ENCODE measurements at regions not wholly inside any gene's neighbourhood (a gene's known extent, or its start where the extent isn't known, plus 50 kb on each side); places are given as distances from the start of the nearest gene placed in this dataset.

GRCh38 chr3:21839176-21839575 is 88.2 kb upstream of the ZNF385D start:
- peaks cover 0 to 2% of the 10 kb centered on the region in 2 experiments for H4K20me1 ChIP-seq (replicated peaks in 1 of 2; ENCODE audit: control insufficient read depth in 1 of 2, insufficient read depth in 2 of 2, low read length in 2 of 2)
- no peaks in the 10 kb centered on the region for H3K79me2 ChIP-seq (ENCODE audit: control insufficient read depth in 1 of 2, insufficient read depth in 2 of 2, low read length in 2 of 2)
- no peak overlapping the region for H2BK120ac ChIP-seq (replicated peaks; ENCODE audit: low read depth, low read length)
- DNase-seq (ENCODE audit: low read depth in 1 of 2, low spot score in 2 of 2) (no peak), FAIRE-seq (no peak)
- H2BK12ac ChIP-seq (ENCODE audit: low read depth, low read length), result no peak overlapping the region
- TF ChIP-seq GABPA (IDR thresholded peaks at IDR 0.05; ENCODE audit: borderline replicate concordance, insufficient read depth, low read length), result no peak
- no peak for TF ChIP-seq TEAD4 (IDR thresholded peaks at IDR 0.05; ENCODE audit: low read depth, low read length)
- TF ChIP-seq TAF1 (IDR thresholded peaks at IDR 0.05; ENCODE audit: low read depth, low read length), result no peak
- TF ChIP-seq SRF (IDR thresholded peaks at IDR 0.05; ENCODE audit: low read depth, low read length), result no peak
- TF ChIP-seq JUND (IDR thresholded peaks at IDR 0.05; ENCODE audit: low read length), result no peak
- TF ChIP-seq, protein P1, sequence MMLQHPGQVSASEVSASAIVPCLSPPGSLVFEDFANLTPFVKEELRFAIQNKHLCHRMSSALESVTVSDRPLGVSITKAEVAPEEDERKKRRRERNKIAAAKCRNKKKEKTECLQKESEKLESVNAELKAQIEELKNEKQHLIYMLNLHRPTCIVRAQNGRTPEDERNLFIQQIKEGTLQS (IDR thresholded peaks at IDR 0.05; ENCODE audit: insufficient read depth, low read depth, low read length), result no peak
- TF ChIP-seq ASH2L (IDR thresholded peaks at IDR 0.05; ENCODE audit: low read length), result no peak
- no peak overlapping the region for H2BK5ac ChIP-seq (ENCODE audit: low read depth, low read length)
- H3K79me1 ChIP-seq (ENCODE audit: low read depth, low read length), result no peaks in the 10 kb centered on the region
- no peak overlapping the region for H2AK5ac ChIP-seq (ENCODE audit: low read depth, low read length)
- no peak overlapping the region for H3K14ac ChIP-seq (ENCODE audit: insufficient read length)
- H2AFZ ChIP-seq (ENCODE audit: low read length), result no peak overlapping the region
- H3K9ac ChIP-seq (replicated peaks in 1 of 4; ENCODE audit: extremely low read depth in 1 of 4, low read depth in 3 of 4, low read length in 3 of 4), result no peak overlapping the region
- ChIA-PET CTCF (ENCODE audit: partially characterized antibody) (interaction anchor here (0.6 to 1.3 kb wide), 4 partner anchors 13 to 427 kb away, joined by 3 to 9 read pairs (median 3); no protein-coding TSS in a partner anchor), POLR2A (ENCODE audit: partially characterized antibody) (no interaction called here)
- no peak overlapping the region for H3K27ac ChIP-seq (ENCODE audit: low read depth, low read length)
- H3K18ac ChIP-seq (ENCODE audit: extremely low read depth, low read length), result no peak overlapping the region
- no peak overlapping the region for H3K23ac ChIP-seq (ENCODE audit: insufficient read length)
- H3K4me3 ChIP-seq (ENCODE audit: extremely low read depth in 1 of 4, insufficient read depth in 2 of 4, low read depth in 3 of 4, low read length in 4 of 4), result no peak overlapping the region
- H3K27me3 ChIP-seq (replicated peaks in 1 of 4; ENCODE audit: control insufficient read depth in 3 of 4, extremely low read depth in 1 of 4, insufficient read depth in 3 of 4, low read length in 3 of 4), result no peaks in the 10 kb centered on the region
- H3K4me1 ChIP-seq (replicated peaks in 1 of 4; ENCODE audit: control insufficient read depth in 3 of 4, insufficient read depth in 4 of 4, low read length in 3 of 4), result no peaks in the 10 kb centered on the region
- H3K4me2 ChIP-seq (ENCODE audit: insufficient read depth in 1 of 2, low read depth in 2 of 2, low read length in 2 of 2), result no peak overlapping the region
- no peak overlapping the region for H2BK20ac ChIP-seq (ENCODE audit: low read length)
- no peaks in the 10 kb centered on the region for H3K36me3 ChIP-seq (ENCODE audit: control insufficient read depth in 2 of 4, insufficient read depth in 4 of 4, low read length in 3 of 4)
- H3K9me3 ChIP-seq (ENCODE audit: insufficient read depth in 2 of 2, low read depth in 1 of 2, low read length in 1 of 2), result no peaks in the 10 kb centered on the region
- WGBS, 2 experiments (ENCODE audit: extremely low coverage in 1 of 2, insufficient coverage in 1 of 2, insufficient read length in 1 of 2, insufficient replicate concordance in 2 of 2, low coverage in 1 of 2, low lambda C conversion rate in 2 of 2, missing lambda C conversion rate in 1 of 2), result 82% methylated on average over 1 of the region's 1 CpG; no CpG with 5 or more reads in 1 of the 2 experiments
- no peak overlapping the region for H3K56ac ChIP-seq (replicated peaks; ENCODE audit: insufficient read length, low read depth, low read length)
- H4K5ac ChIP-seq (ENCODE audit: insufficient read length, low read depth, low read length), result no peak overlapping the region
- no peak overlapping the region for H4K8ac ChIP-seq (ENCODE audit: extremely low read depth, insufficient read depth, low read length)
- no peak overlapping the region for H3K4ac ChIP-seq (replicated peaks; ENCODE audit: insufficient read length, low read depth, low read length)
- H4K91ac ChIP-seq (replicated peaks; ENCODE audit: insufficient read length, low read length), result no peak overlapping the region
- no peaks in the 10 kb centered on the region for H3K23me2 ChIP-seq (ENCODE audit: low read depth, low read length)
- no peak overlapping the region for H2BK15ac ChIP-seq (ENCODE audit: low read length)

Data from H1 (cell line).